ENCODE measurements at regions not wholly inside any gene's neighbourhood (a gene's known extent, or its start where the extent isn't known, plus 50 kb on each side); places are given as distances from the start of the nearest gene placed in this dataset.
A peak's percentile ranks its signal among the peaks of the same experiment; 100 is the strongest.

DNA sequence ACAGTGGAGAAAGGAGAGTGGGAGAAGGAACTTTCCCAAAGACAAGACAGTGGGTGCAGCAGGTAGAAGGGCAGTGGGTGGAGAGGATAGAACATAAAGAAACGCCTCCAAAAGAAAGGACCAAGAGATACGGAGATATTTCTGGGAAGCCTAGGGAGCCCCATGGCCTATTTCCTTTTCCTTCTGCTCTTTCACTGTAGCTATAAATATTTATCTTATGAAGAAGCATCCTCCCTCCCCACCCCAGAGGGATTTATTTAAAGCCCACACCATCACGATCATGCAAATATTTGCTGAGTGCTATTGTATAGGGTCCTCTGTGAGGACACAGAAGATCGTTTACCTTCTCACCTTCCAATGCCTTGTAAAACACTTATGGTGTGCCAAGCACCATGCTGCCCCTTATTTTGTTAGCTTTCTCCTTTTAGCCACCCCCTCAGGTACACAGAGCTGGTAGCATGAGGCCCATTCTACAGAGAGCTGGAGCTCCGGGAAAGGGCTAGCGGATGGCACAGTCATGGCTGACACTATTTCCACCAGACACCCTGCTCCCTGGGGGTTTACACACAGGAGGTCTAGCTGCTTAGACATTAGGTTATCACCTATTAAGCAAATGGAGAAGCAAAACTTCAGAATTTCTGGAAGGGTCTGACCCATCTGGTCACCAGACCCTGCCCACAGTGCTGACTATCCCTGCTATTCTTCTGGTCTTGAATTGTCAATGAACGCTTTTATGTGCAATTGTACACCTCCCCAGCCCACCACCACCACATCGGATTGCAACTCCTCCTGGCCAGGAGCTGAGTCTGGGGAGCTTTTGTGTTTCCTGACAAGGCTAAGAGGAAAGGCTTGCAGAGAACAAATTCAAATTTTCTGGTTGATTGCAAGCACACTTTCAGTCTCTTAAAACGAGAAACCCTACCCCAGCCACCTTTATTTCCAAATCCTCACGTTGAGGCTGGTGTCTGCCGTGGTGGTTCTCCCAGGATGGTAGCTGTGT is 91.8 kb upstream of the KLF7 start:
- DNase-seq, result no peak

DNA sequence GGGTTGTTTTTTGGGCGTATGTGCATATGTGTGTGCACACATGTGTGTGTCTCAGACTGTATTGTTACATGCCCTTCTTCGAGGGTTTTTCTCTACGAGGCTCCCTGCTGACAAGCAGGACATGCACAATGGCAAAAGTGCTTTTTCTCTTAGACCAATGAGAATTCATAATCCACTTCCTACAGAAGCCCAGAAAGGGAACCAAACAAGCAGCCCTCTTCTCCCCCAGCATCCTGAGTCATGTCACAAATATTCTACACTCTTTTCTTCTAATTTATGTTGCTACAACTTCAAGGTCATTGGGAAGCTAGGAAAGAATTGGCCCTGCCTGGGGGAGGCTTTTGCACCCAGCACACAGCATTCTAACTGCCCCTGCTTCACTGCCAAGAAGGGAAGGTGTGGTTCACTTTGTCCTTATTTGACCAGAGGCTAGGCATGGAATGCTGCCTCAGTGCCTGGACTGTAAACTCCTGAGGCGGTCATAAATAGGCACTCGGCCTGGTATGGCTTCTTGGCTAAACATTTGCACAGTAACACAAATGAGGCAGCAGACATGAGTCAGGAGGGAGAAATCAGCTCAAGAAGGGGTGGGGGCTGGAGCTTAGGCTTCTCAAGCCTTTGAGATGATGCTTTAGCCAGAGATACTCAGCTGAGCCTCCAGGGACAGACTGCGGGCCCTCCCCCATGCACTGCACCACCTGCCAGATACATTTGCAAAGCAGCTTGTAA is 92.7 kb upstream of the KLF7 start:
- no peak for DNase-seq

DNA sequence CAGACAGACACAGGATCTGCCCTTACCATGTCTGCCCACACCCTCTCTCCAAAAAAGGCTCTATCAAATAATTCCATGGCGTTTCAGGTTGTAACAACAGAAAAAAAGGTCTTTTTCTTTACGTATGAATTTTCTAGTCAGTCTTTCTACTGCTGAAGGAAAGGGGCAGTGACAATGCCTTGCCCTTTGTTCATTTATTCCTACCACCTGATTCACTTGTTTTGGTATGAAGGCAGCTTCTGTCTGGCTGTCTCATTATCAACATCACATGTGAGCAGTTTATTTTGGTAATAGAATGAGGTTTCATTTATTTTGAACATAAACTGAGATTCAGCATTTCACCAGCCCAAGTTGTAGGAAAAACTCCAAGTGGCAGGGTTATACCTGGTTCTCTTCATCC is 94.3 kb upstream of the KLF7 start:
- DNase-seq, result no peak

DNA sequence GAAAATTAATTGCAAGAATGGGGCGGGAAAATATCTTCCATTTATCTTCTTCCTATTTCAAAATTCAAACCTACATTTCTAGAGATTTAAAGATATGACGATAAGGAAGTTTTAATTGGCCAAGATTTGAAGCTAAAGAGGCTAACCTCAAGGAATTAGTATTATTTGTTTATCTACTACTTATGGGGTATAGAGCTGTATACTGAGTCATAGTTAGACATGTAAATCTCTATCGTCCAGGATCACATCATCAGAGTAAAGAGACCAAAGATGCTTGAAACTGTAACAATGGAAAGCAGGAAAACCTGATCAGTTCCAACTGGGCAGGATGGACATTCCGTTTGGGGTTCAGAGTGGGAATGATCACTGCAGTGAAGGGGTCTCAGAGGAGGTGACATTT is 95.2 kb upstream of the KLF7 start:
- no peak for DNase-seq

DNA sequence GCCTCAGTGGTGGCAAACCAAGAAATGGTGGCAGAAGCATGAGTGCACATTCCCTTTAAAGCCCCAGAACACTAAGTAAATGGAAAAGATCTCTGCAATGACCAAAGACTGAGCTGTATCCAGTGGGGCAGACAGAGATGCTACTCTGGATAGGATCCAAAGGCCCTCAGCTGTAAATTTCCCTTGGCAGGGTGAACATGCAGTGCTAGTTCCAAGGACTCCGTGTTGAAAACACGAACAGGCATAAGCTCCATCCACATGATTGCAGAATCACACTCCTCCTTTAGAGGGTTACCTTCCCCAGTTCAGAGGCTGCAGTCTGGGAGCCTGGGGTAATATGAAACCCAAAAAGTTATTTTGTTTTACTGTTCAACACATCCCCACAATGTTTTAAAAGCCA is 98.6 kb upstream of the KLF7 start:
- no peak for DNase-seq

GRCh38 chr2:207265332-207265731 is 99.6 kb upstream of the KLF7 start:
- no peak for DNase-seq

GRCh38 chr2:207265869-207266268 is 100.1 kb upstream of the KLF7 start:
- DNase-seq, result no peak

GRCh38 chr2:207266648-207267047 is 100.9 kb upstream of the KLF7 start:
- DNase-seq, result no peak

DNA sequence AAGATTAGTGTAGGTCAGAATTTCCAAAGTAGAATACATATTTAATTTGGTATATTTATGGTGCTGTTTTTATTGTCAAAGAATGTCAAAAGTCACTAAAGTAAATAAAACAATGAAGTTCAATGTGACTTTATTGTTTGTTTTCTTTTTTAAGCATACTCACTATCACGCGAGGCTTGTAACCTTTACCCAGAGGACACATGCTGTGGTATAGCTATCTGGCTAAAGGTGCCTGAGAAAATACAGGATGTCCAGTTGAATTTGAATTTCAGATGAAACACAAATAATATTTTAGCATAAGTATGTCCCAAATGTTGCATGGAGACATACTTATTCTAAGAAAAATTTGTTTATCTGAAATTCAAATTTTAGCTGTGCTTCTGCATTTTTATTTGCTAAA is 103.3 kb upstream of the KLF7 start:
- DNase-seq, result no peak

GRCh38 chr2:207274530-207275189 is 108.9 kb upstream of the KLF7 start:
- no peak for DNase-seq

DNA sequence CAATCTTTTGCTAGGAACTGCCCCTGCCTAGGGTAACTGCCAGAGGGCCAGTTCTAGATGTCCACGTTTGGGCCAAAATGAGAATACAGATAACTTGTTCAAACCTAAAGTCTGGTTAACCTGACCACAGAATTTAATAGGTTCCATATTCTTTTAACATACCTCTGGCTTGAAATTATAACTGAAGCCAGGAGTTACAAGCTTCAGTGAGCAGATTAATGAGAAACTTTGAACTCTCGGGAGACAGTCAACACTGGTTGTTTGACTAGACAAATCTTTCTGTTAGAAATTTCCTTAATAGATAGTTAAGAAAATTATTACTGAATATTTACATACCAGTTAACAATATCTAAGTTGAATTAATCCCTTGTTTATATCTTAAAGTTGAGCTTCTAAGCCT is 110.0 kb upstream of the KLF7 start:
- no peak for DNase-seq

DNA sequence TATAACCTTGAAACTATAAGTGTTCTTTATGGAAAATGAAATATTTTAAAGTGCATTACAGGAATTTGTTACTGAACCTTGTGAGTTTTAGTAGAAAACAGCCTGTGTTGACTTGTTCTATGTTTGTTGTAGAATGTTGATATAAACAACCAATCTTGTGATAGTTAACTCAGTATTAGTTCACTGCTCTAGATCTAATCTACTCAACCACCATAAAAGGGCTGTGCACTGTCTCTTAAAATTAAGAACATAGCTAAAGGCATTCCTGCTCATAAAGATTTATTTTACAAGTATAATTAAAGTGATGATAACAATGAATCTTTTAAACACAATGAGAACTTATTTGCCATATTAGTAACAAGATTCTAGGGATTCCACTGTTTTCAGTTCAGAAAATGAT is 110.5 kb upstream of the KLF7 start:
- DNase-seq, result no peak

DNA sequence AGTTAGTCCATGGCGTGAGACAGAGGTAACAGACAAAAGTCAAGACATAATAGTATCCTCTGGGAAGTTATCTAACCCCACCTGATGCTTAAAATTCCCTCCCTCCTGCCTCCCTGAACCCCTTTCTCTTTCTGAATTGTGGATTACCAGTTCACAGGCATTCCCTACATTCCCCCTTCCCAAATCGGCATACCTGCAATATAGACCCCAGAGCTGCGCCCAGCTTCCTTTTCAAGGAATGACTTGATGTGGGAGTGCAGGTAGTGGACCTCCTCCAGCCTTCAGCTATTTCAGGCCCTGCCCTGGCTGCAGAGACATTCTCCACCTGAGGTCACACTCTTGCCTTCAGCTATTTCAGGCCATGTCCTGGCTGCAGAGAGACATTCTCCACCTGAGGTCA is 111.1 kb upstream of the KLF7 start:
- no peak for DNase-seq

- DNase-seq, result no peak
These were observed 113.8 kb upstream of the KLF7 start for GRCh38 chr2:207279520-207279919.

GRCh38 chr2:207281436-207281835 is 115.7 kb upstream of the KLF7 start:
- DNase-seq, result no peak

GRCh38 chr2:207282916-207283315 is 117.2 kb upstream of the KLF7 start:
- no peak for DNase-seq

DNA sequence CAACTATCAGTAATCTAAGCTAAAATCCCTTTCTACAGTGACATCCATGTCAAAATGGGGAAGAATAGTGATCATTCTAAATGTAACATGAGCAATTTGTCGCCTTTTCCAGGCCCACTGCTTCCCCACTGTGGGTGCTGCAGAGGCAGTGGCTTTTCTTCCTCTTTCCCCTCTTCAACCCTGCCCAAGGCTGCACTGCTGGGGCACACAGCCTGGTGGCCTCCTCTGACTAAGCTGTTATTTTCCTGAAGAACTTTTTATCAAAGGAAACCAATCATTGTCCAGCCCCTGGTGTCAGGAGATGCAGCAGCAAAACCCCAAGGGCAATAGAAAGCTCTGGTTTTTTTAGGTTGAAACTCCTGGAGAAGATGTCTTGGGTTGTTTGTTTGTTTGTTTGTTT is 117.6 kb upstream of the KLF7 start:
- DNase-seq, result peak; percentile 9

- DNase-seq, result no peak
These were observed 119.1 kb upstream of the KLF7 start for GRCh38 chr2:207284556-207285472.

GRCh38 chr2:207285473-207285815 is 119.7 kb upstream of the KLF7 start:
- no peak for DNase-seq

- DNase-seq, result no peak
These were observed 120.4 kb upstream of the KLF7 start for GRCh38 chr2:207286106-207286505.

- no peak for DNase-seq
These were observed 122.9 kb upstream of the KLF7 start for GRCh38 chr2:207288628-207289027.

DNA sequence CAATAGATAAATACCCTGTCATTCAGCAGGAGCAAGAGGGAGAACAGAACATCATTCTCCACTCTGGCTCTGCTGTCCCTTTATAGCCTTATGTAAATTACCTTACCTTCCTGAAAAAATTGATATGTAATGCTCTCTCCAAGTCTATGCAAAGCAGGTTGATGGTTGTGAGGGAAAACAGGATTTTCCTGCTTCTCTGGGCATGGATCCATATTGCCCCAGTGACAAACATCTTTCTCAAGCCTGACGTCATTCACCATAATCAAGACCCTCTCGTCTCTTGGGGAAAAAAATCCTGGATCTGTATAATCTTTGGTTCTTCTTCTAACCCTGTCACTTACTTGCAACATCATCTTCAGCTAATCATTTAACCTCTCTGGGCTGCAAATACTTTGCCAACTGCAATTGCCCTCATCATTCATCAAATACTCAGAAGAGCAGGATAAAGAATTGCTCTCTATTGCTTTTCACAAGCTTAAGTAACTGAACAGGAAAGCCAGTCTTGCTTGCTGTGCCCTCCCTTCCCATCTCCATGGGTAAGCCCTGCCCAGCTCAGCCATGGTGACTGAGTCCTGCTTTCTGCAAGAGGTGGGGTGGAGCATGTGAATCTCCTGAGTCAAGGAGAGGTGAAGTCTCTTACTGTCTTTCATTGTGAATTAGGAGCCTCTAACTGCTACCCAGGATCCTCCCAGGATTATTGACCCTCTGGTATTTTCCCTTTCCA is 123.7 kb upstream of the KLF7 start:
- no peak for DNase-seq
